ENCODE measurements at regions not wholly inside any gene's neighbourhood (a gene's known extent, or its start where the extent isn't known, plus 50 kb on each side); places are given as distances from the start of the nearest gene placed in this dataset.

GRCh38 chr17:83006515-83007455 lies 72.6 kb upstream of the METRNL start:
- TF ChIP-seq, protein P1, sequence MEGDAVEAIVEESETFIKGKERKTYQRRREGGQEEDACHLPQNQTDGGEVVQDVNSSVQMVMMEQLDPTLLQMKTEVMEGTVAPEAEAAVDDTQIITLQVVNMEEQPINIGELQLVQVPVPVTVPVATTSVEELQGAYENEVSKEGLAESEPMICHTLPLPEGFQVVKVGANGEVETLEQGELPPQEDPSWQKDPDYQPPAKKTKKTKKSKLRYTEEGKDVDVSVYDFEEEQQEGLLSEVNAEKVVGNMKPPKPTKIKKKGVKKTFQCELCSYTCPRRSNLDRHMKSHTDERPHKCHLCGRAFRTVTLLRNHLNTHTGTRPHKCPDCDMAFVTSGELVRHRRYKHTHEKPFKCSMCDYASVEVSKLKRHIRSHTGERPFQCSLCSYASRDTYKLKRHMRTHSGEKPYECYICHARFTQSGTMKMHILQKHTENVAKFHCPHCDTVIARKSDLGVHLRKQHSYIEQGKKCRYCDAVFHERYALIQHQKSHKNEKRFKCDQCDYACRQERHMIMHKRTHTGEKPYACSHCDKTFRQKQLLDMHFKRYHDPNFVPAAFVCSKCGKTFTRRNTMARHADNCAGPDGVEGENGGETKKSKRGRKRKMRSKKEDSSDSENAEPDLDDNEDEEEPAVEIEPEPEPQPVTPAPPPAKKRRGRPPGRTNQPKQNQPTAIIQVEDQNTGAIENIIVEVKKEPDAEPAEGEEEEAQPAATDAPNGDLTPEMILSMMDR (IDR thresholded peaks at IDR 0.05): no peak
- no peak for TF ChIP-seq POLR2A (IDR thresholded peaks at IDR 0.05)

Measured in adrenal gland (tissue), 5 donors.